SK-N-MC (cell line): ENCODE measurements at regions not wholly inside any gene's neighbourhood (a gene's known extent, or its start where the extent isn't known, plus 50 kb on each side); places are given as distances from the start of the nearest gene placed in this dataset.

Experiments
- EZH2 ChIP-seq: fragments of 200-600 bp; sonication (generic); IDR thresholded peaks from one replicate; pipeline ENCODE4 v1.6.1; 2017; ENCODE audit warnings: antibody characterized with exemption
- POLR2AphosphoS5 ChIP-seq: IDR thresholded peaks from 2 replicates; pipeline ENCODE4 v1.6.1; 2012; ENCODE audit warnings: mild to moderate bottlenecking, low read depth, low read length, borderline replicate concordance

DNA sequence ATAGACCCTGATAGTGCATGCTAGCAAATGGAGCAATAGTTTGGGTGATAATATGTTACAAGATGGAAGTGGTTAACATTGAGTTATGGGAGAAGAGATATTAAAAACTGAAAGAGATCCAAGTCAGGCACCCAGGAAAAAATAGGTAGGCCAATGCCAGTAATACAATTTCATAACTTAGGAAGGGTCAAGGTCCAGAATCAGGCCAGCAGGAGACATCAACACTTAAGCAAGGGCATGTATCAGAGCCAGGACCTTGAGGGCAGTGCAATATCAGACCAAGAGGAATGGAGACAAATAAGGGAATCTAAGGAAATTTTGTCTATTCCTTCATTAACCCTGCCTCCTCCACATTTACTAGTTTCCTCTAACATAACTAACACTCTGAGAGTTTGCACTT, 124.1 kb upstream of the NYAP2 start:
- no peak for TF ChIP-seq POLR2AphosphoS5
- TF ChIP-seq EZH2: no peak
